ENCODE measurements at regions not wholly inside any gene's neighbourhood (a gene's known extent, or its start where the extent isn't known, plus 50 kb on each side); places are given as distances from the start of the nearest gene placed in this dataset.
A peak's percentile ranks its signal among the peaks of the same experiment; 100 is the strongest.
"Not testable (repeated sequence)": the region's sequence is repeated elsewhere in the genome, so short reads cannot be mapped to it uniquely, and the experiment has no call there.

DNA sequence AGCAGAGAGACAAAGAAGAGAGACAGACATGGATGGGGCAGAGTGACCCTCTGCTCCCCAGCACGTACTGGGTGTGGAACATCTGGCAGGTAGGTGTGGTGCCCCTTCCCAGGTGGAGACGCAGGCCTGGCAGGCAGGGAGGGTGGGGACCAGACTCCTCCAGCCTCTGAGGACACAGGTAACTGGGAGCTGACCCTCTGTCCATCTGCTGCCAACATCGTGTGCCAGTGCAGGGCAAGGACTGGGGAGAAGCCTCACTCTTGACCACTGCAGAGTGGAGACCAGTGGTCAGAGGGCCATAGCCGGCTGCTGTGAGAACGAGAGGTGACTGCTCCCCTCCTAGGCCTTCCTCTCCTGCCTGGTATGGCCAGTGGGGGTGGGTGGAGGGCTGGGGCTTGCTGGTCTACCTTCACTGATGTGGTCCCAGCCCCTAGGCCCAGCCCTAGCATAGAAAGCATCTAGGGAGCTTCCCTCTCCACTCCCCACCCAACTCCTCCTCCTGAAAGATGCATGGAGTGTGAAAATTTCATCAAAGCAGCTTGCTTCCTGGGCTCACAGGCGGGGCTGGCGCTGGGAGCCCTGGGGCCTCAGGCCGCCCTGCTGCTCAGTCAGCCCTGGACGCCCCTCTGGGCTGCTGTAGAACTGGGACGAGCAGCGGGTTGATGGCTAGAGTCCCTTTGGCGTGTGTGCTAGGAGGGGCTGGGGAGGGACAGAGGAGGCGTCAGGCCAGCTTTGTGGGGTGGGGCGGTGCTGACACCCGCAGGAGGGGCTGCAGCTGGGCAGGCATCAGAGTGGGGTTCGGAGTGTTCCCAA, 90.3 kb downstream of the PLXNA1 start:
- no peak for DNase-seq

GRCh38 chr3:127073941-127074820, 91.3 kb downstream of the PLXNA1 start:
- peak; percentile 28 for DNase-seq

DNA sequence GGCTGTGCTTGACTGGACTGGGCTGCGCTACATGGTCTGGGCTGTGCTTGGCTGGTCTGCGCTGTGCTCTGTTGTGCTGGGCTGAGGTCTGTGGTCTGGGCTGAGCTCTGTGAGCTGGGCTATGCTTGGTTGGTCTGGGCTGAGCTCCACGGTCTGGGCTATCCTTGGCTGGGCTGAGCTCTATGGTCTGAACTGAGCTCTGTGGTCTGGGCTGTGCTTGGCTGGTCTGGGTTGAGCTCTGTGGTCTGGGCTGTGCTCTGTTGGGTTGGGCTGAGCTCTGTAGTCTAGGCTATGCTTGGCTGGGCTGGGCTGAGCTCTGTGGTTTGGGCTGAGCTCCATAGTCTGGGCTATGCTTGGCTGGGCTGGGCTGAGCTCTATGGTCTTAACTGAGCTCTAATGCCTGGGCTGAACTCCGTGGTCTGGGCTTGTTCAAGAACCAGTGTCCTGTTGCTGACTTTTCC, 92.0 kb downstream of the PLXNA1 start:
- DNase-seq = peak; percentile 39

GRCh38 chr3:127076166-127076992, 93.5 kb downstream of the PLXNA1 start:
- DNase-seq = not testable (repeated sequence)

DNA sequence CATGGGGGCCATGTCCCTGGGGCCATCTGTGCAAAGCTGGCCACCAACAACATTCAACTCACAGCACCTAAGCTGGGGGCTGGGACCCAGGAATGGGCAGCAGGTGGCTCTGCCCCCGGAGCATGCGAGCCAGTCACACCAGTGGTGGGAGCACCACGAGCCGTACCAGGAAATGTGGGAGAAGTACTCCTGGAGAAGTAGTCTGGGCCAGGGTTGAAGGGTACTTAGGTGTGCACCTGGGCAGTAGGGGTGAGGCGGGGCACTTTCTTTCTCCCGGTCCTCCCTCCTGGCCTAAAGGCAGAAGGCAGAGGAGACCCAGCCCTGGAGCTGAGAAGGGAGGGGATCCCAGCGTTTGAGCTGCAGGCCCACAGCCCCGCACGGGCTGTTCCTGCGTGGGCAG, 94.2 kb downstream of the PLXNA1 start:
- DNase-seq = no peak

GRCh38 chr3:127077505-127078064, 94.7 kb downstream of the PLXNA1 start:
- DNase-seq = no peak

DNA sequence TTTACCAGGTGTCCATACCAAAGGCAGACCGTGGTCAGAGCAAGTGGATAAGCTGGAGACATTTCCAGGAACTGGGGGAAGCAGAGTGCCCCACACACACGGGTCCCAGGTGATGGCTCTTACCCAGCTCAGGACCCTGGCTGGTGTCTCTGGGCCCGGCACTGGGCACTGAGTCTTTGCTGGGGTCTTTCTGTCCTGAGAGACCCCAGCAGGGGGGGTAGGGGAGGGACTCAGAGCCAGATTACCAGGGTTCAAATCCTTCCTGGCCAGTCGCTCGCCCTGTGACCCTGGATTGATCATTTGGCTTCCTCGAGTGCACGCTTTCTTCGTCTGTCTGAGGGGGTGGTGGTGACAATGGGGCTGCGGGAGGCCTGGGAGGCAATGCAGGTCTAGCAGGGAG, 95.7 kb downstream of the PLXNA1 start:
- DNase-seq = no peak

GRCh38 chr3:127079211-127079610, 96.3 kb downstream of the PLXNA1 start:
- no peak for DNase-seq

GRCh38 chr3:127081001-127081720, 98.2 kb downstream of the PLXNA1 start:
- no peak for DNase-seq

GRCh38 chr3:127082066-127082465, 99.2 kb downstream of the PLXNA1 start:
- DNase-seq = no peak

DNA sequence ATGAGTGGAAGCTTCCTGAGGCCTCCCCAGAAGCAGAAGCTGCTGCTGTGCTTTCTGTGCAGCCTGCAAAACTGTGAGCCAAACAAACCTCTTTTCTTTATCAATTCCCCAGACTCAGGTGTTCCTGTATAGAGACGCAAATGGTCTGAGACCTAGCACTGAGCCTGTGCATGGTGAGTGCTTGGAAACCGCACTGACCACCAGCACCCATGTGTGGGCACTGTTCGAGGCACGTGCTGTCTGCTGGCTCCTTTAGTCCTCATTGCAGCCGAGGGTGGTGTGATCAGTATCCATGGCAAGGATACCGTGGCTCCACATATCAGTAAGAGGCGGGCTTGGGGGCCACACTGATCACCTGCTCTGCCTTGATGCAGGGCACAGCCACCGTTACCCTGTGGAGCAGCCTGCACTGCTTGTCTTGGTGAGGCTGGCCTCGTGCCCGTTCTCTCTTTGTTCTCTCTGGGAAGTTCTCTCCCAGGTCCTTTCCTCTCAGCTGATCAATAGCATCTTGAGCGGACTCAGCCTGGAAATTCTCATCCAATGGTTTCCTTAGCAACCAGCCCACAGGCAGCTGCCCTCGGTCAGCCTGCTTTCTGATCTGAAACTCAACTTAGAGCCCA, 101.0 kb downstream of the PLXNA1 start:
- DNase-seq = no peak

- DNase-seq = no peak
These were observed 101.6 kb downstream of the PLXNA1 start for GRCh38 chr3:127084401-127084990.

DNA sequence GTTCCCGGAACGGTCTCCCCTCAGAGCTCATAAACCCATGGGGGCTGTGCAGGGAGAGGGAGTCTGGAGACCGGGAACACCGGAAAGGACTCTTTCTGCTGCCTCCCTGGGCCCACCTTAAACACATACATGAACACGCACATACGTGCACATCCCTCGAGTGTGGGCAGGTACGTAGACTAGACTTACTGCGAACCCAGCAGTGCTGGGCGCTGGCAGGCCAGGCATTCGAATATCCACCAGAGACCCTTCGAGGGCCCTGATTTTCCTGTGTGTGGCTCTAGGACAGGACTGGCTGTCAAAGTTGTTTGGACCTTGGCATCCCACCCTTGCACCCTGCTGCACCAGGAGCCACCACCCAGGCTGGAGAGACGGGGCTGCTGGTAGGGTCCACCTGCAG, 102.7 kb downstream of the PLXNA1 start:
- no peak for DNase-seq

DNA sequence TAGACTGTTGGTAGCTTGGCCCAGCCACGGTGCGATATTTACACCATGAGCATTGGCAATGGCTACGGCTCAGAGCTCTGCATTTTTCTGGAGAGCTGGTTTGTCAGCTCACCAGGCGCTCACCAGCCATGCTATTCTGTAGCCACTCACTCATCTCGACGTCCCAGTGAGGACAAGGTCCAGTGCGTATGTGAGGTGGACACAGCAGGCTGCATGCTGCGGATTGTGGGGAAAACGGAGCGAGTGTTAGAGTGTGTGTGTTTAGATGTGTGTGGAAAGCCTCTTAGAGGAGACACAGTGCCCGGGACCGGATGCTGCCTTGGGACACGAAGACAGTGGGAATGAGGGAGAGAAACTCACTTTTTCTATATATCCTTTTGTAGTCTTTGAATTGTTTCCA, 103.7 kb downstream of the PLXNA1 start:
- DNase-seq = not testable (repeated sequence)

DNA sequence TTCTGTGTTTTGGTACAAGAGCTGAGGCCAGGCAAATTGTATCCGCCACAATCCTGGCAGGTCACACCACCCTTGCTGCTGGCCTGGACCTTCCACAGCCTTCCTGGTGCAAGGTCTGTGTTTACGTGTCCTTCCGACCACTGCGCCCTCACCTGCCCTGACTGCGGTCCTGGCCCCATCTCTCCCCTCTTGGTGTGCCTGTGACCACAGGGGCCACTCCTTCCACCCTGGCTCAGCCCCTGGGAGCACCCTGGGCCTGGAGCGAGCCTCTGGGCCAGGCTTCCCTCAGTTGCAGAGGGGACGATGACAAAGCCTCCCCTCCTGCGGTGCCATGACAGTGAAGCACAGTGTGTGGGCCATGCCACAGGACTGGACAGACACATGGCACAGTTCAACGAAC, 104.5 kb downstream of the PLXNA1 start:
- no peak for DNase-seq

GRCh38 chr3:127088511-127089351, 104.2 kb upstream of the PRR23E start:
- peak; percentile 28 for DNase-seq

DNA sequence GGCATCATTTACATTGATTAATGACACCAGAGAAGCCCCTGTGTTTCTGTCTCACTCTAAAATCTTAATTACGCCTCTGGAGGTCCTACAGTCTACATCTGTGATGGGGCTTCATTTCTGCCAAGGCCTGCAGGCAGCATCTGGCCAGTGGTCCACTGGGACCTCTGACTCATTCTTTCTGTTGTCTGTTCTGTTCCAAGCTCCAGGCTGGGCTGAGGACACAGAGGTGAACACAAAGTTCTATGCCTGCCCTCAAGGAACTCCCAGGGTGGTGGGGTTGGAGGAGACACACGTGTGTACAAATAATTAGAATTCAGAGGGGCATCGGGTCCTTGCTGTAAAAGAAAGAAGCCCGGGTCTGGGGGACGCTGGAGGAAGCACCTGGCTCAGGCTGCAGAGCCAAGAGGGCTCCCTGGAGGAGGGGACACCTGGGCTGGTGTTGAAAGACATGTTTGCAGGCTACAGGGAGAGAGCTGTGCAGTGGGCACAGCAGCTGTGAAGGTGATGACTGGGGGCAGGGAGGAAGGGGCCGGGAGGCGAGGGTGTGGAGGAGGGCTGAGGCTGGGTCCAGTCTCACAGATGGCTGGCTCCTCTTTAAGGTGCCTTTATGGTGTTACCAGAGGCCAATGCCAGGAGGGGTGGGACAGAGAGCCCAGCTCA, 103.3 kb upstream of the PRR23E start:
- DNase-seq = no peak

DNA sequence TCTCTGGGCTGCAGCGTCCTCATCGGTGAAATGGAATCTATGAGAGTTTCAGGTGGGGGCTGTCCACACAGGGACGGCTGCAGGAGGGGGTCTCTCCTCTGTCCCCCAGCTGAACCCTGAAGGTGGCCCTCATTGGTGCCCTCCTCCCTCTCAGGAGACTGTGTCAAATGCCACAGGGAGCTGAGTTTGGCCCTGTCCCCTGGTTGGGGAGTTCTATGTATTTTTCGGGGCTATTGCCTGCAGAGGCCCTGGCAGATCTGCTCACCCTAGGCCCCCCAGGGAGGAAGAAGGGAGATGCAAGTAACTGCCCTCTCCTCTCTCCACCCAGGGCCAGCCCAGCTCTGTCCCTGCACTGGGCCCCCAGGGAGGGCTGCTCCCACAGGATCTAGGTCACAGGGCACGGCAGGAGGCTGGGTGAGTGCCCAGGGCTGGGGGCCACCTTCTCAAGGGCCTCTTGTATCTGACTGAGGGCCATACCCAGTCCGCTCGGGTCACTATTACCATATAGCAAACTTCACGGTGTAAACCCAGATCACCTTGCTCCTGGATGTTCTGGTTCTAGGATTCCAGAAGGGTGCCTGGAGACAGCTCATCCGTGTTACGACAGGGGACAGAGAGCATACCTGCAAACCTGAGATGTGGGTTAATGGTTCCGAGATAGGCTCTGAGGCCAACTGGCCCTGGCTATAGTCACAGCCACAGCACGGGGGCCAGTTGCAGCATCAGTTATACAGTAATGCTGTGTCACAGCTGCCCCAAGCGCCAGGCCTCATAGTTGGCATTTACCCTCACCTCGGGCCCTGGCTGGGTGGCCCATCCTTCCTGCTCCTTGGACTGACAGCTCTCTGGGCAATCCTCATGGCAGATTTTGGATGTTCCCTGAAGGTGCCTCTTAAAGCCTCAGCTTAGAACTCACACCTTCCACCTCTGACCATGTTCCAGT, 102.4 kb upstream of the PRR23E start:
- no peak for DNase-seq
